Panc1 (cell line): ENCODE measurements at regions not wholly inside any gene's neighbourhood (a gene's known extent, or its start where the extent isn't known, plus 50 kb on each side); places are given as distances from the start of the nearest gene placed in this dataset.

Experiments used
- ATAC-seq: fragments of 200-7000 bp; cut with Tn5 transposase; 2 replicates; pipeline ENCODE4 v1.9.1; 2020; ENCODE audit warnings: mild to moderate bottlenecking, moderate library complexity
- BruUV-seq: library from RNA; stranded (reverse); fragments of 400-500 nt; replicated peaks from 2 replicates; lab custom pipeline; 2021; lab: Mats Ljungman, UMichigan
- CTCF ChIA-PET: fragments of 300-600 bp; sonication (Branson Sonifier 250); formaldehyde crosslinking; loops from one replicate; lab custom pipeline; 2022; ENCODE audit warnings: antibody characterized with exemption; lab: Charles Lee
- POLR2A ChIA-PET: fragments of 300-600 bp; sonication (Branson Sonifier 250); formaldehyde crosslinking; loops from one replicate; lab custom pipeline; 2022; ENCODE audit warnings: antibody characterized with exemption; lab: Charles Lee
- DNase-seq: peaks from one replicate; pipeline ENCODE4 v3.0.0-alpha.2; 2010; ENCODE audit warnings: low read depth, low spot score
- H3K27ac ChIP-seq: 2 replicates; pipeline ENCODE4 v1.5.1; 2011; ENCODE audit warnings: mild to moderate bottlenecking, low read length, inconsistent platforms
- H3K27me3 ChIP-seq: fragments of 200-500 bp; sonication (Bioruptor generic); 2 replicates; pipeline ENCODE4 v1.6.0; 2014; ENCODE audit warnings: low read length, inconsistent platforms; ENCODE audit not compliant: control insufficient read depth, insufficient read depth
- H3K36me3 ChIP-seq: fragments of 200-500 bp; sonication (Bioruptor generic); 2 replicates; pipeline ENCODE4 v1.5.1; 2014; ENCODE audit warnings: inconsistent platforms, mild to moderate bottlenecking, low read length, moderate library complexity; ENCODE audit not compliant: control insufficient read depth, insufficient read depth
- H3K4me1 ChIP-seq: 2 replicates; pipeline ENCODE4 v1.5.1; 2011; ENCODE audit warnings: inconsistent platforms, mild to moderate bottlenecking, low read length, moderate library complexity; ENCODE audit not compliant: control insufficient read depth, insufficient read depth
- H3K4me3 ChIP-seq, 2 experiments: 2 replicates each; pipeline ENCODE4 v1.5.1; 2011 to 2012; ENCODE audit warnings: low read depth in 2 of 2, low read length in 2 of 2, mild to moderate bottlenecking in 2 of 2, inconsistent platforms in 1 of 2, moderate library complexity in 1 of 2
- H3K9me3 ChIP-seq: fragments of 200-500 bp; sonication (Bioruptor generic); 2 replicates; pipeline ENCODE4 v1.5.1; 2014; ENCODE audit warnings: low read depth, mild to moderate bottlenecking, inconsistent platforms, low read length, moderate library complexity; ENCODE audit not compliant: control insufficient read depth, insufficient read depth
- POLR2AphosphoS5 ChIP-seq: IDR thresholded peaks from 2 replicates; pipeline ENCODE4 v1.6.1; 2012; ENCODE audit warnings: mild to moderate bottlenecking, low read depth, low read length, moderate library complexity
- SIN3A ChIP-seq: IDR thresholded peaks from 2 replicates; pipeline ENCODE4 v1.6.1; 2012; ENCODE audit warnings: low read depth, mild to moderate bottlenecking, low read length, moderate library complexity, borderline replicate concordance; ENCODE audit not compliant: insufficient read depth
- TCF7L2 ChIP-seq: IDR thresholded peaks from 2 replicates; pipeline ENCODE4 v1.6.1; 2011; ENCODE audit warnings: mild to moderate bottlenecking, low read depth, low read length, inconsistent platforms
- in situ Hi-C: cut with HindIII; loops from 2 replicates; pipeline ENCODE4 v1.10.0; 2016; ENCODE audit warnings: low sequenced_read_pairs, low pct_unique_long_range_greater_than_20kb
- intact Hi-C: fragments of 100-400 bp; cut with micrococcal nuclease; formaldehyde crosslinking; loops from one replicate; pipeline ENCODE4 v1.10.0; 2022; ENCODE audit not compliant: unreplicated experiment
- TF ChIP-seq, protein P1 (sequence below): fragments of 450-650 bp; IDR thresholded peaks from 2 replicates; pipeline ENCODE4 v1.5.1; 2017; ENCODE audit warnings: mild to moderate bottlenecking
- TF ChIP-seq, protein P2 (sequence below), 2 experiments: IDR thresholded peaks; 2 replicates each; pipeline ENCODE4 v1.6.1; 2011 to 2012; ENCODE audit warnings: low read depth in 2 of 2, control low read depth in 1 of 2, low read length in 1 of 2, mild to moderate bottlenecking in 1 of 2, moderate library complexity in 1 of 2; ENCODE audit not compliant: insufficient read depth in 1 of 2

DNA sequence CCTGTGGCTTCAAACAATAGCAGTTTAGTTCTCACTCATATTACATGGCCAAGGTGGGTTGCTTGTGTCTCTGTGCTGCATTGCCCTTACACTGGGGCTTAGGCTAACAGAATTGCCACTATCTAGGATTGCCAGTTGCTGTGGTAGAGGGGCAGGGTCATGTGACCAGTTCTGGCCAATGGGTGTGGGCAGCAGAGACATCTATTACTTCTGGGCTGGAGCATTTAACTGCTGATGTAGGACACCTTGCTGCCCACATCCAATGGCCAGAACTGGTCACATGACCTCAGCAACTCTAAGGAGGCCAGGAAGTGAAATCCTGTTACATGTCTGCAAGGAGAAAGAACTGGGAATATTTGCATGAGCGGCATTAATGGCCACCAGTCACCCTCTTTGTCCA lies 199.3 kb downstream of the C9orf152 start:
- TF ChIP-seq TCF7L2 = no peak
- TF ChIP-seq, protein P1, sequence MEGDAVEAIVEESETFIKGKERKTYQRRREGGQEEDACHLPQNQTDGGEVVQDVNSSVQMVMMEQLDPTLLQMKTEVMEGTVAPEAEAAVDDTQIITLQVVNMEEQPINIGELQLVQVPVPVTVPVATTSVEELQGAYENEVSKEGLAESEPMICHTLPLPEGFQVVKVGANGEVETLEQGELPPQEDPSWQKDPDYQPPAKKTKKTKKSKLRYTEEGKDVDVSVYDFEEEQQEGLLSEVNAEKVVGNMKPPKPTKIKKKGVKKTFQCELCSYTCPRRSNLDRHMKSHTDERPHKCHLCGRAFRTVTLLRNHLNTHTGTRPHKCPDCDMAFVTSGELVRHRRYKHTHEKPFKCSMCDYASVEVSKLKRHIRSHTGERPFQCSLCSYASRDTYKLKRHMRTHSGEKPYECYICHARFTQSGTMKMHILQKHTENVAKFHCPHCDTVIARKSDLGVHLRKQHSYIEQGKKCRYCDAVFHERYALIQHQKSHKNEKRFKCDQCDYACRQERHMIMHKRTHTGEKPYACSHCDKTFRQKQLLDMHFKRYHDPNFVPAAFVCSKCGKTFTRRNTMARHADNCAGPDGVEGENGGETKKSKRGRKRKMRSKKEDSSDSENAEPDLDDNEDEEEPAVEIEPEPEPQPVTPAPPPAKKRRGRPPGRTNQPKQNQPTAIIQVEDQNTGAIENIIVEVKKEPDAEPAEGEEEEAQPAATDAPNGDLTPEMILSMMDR = no peak
- TF ChIP-seq, protein P2, sequence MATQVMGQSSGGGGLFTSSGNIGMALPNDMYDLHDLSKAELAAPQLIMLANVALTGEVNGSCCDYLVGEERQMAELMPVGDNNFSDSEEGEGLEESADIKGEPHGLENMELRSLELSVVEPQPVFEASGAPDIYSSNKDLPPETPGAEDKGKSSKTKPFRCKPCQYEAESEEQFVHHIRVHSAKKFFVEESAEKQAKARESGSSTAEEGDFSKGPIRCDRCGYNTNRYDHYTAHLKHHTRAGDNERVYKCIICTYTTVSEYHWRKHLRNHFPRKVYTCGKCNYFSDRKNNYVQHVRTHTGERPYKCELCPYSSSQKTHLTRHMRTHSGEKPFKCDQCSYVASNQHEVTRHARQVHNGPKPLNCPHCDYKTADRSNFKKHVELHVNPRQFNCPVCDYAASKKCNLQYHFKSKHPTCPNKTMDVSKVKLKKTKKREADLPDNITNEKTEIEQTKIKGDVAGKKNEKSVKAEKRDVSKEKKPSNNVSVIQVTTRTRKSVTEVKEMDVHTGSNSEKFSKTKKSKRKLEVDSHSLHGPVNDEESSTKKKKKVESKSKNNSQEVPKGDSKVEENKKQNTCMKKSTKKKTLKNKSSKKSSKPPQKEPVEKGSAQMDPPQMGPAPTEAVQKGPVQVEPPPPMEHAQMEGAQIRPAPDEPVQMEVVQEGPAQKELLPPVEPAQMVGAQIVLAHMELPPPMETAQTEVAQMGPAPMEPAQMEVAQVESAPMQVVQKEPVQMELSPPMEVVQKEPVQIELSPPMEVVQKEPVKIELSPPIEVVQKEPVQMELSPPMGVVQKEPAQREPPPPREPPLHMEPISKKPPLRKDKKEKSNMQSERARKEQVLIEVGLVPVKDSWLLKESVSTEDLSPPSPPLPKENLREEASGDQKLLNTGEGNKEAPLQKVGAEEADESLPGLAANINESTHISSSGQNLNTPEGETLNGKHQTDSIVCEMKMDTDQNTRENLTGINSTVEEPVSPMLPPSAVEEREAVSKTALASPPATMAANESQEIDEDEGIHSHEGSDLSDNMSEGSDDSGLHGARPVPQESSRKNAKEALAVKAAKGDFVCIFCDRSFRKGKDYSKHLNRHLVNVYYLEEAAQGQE (IDR thresholded peaks at IDR 0.05; ENCODE audit: insufficient read depth in 1 of 2, low read depth in 2 of 2, low read length in 1 of 2) = no peak
- no peak for TF ChIP-seq SIN3A
- no peak for TF ChIP-seq POLR2AphosphoS5
- POLR2A ChIA-PET = no interaction called here
- no TSS peak for BruUV-seq

DNA sequence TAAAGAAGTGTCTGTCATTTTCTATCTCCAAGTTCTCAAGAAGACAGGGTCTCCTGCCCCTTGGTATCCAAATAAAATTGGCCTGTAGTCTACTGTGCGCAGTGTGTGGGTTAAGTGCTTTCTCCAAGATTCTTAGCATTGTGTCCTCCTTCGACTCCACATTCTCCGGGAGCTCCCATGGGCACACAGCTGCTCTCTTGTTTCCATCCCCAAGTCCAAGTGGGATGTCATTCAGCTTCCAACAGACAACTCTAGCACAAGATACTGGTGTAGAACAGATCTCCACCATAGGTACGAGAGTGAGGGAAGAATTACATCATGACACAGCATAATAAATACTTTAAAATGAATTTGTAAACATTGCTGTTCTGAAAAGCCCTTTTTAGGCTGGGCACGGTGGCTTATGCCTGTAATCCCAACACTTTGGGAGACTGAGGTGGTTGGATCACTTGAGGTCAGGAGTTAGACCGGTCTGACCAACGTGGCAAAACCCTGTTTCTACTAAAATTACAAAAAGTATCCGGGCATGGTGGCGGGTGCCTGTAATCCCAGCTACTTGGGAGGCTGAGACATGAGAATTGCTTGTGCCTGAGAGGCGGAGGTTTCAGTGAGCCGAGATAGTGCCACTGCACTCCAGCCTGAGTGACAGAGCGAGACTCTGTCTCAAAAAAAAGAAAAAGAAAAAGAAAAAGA lies 196.2 kb downstream of the C9orf152 start:
- DNase-seq (no peak), ATAC-seq (no peak)
- Histone ChIP-seq H3K9me3 (no peaks in the 10 kb centered on the region), H3K27me3 (no peaks in the 10 kb centered on the region), H3K36me3 (no peaks in the 10 kb centered on the region), H3K4me3 (no peak overlapping the region), H3K27ac (no peak overlapping the region), H3K4me1 (no peaks in the 10 kb centered on the region)
- ChIA-PET POLR2A (no interaction called here), CTCF (no interaction called here)
- intact Hi-C loops (no loop called here), in situ Hi-C loops (no loop called here)
- no TSS peak for BruUV-seq
- TF ChIP-seq, protein P1 = no peak
- no peak for TF ChIP-seq SIN3A
- TF ChIP-seq, protein P2 (IDR thresholded peaks at IDR 0.05; ENCODE audit: insufficient read depth in 1 of 2, low read depth in 2 of 2, low read length in 1 of 2) = no peak
- TF ChIP-seq TCF7L2 = no peak
- TF ChIP-seq POLR2AphosphoS5 = no peak

More for the DNA sequence above, 199.3 kb downstream of the C9orf152 start:
- no peaks in the 10 kb centered on the region for H3K9me3 ChIP-seq
- no peaks in the 10 kb centered on the region for H3K36me3 ChIP-seq
- H3K27me3 ChIP-seq = no peaks in the 10 kb centered on the region
- H3K4me1 ChIP-seq = no peaks in the 10 kb centered on the region
- no peak for DNase-seq
- H3K4me3 ChIP-seq = no peak overlapping the region
- H3K27ac ChIP-seq = no peak overlapping the region
- intact Hi-C loops (no loop called here), in situ Hi-C loops (no loop called here)
- CTCF ChIA-PET = no interaction called here
- ATAC-seq = no peak
